ENCODE measurements at regions not wholly inside any gene's neighbourhood (a gene's known extent, or its start where the extent isn't known, plus 50 kb on each side); places are given as distances from the start of the nearest gene placed in this dataset.

- TF ChIP-seq POLR2A (conservative IDR thresholded peaks at IDR 0.05) = no peak
- no peak for TF ChIP-seq ZNF134 (CRISPR knock-in tag; conservative IDR thresholded peaks at IDR 0.05)
- no peak for TF ChIP-seq MXI1 (IDR thresholded peaks at IDR 0.05; ENCODE audit: low read depth, low read length)
- TF ChIP-seq, protein P1, sequence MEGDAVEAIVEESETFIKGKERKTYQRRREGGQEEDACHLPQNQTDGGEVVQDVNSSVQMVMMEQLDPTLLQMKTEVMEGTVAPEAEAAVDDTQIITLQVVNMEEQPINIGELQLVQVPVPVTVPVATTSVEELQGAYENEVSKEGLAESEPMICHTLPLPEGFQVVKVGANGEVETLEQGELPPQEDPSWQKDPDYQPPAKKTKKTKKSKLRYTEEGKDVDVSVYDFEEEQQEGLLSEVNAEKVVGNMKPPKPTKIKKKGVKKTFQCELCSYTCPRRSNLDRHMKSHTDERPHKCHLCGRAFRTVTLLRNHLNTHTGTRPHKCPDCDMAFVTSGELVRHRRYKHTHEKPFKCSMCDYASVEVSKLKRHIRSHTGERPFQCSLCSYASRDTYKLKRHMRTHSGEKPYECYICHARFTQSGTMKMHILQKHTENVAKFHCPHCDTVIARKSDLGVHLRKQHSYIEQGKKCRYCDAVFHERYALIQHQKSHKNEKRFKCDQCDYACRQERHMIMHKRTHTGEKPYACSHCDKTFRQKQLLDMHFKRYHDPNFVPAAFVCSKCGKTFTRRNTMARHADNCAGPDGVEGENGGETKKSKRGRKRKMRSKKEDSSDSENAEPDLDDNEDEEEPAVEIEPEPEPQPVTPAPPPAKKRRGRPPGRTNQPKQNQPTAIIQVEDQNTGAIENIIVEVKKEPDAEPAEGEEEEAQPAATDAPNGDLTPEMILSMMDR (IDR thresholded peaks at IDR 0.05 in 2 of 3, conservative IDR thresholded peaks at IDR 0.05 in 1 of 3; ENCODE audit: insufficient read depth in 2 of 3, low read depth in 1 of 3, low read length in 3 of 3) = no peak
- TF ChIP-seq SMC3 (conservative IDR thresholded peaks at IDR 0.05; ENCODE audit: insufficient read depth, low read depth, low read length) = no peak
- no peak for TF ChIP-seq MYNN (IDR thresholded peaks at IDR 0.05)
- TF ChIP-seq MYNN (CRISPR knock-in tag; IDR thresholded peaks at IDR 0.05) = no peak
- TF ChIP-seq ZFP36 (IDR thresholded peaks at IDR 0.05; ENCODE audit: low read depth, low read length, partially characterized antibody) = no peak
- no peak for TF ChIP-seq ILK (tag; IDR thresholded peaks at IDR 0.05; ENCODE audit: borderline replicate concordance, low read depth)
- TF ChIP-seq, protein P2, sequence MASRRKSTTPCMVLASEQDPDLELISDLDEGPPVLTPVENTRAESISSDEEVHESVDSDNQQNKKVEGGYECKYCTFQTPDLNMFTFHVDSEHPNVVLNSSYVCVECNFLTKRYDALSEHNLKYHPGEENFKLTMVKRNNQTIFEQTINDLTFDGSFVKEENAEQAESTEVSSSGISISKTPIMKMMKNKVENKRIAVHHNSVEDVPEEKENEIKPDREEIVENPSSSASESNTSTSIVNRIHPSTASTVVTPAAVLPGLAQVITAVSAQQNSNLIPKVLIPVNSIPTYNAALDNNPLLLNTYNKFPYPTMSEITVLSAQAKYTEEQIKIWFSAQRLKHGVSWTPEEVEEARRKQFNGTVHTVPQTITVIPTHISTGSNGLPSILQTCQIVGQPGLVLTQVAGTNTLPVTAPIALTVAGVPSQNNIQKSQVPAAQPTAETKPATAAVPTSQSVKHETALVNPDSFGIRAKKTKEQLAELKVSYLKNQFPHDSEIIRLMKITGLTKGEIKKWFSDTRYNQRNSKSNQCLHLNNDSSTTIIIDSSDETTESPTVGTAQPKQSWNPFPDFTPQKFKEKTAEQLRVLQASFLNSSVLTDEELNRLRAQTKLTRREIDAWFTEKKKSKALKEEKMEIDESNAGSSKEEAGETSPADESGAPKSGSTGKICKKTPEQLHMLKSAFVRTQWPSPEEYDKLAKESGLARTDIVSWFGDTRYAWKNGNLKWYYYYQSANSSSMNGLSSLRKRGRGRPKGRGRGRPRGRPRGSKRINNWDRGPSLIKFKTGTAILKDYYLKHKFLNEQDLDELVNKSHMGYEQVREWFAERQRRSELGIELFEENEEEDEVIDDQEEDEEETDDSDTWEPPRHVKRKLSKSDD (conservative IDR thresholded peaks at IDR 0.05; ENCODE audit: low read length) = no peak
- no peak for TF ChIP-seq TARDBP (IDR thresholded peaks at IDR 0.05)
- TF ChIP-seq EP300 (IDR thresholded peaks at IDR 0.05; ENCODE audit: low read length) = no peak
Measured at GRCh38 chr6:104648347-104648746, 211.4 kb downstream of the HACE1 start.
